ENCODE measurements at regions not wholly inside any gene's neighbourhood (a gene's known extent, or its start where the extent isn't known, plus 50 kb on each side); places are given as distances from the start of the nearest gene placed in this dataset.

GRCh38 chr2:51158251-51158650 is 126.3 kb upstream of the NRXN1 start:
- ATAC-seq: no peak
- Histone ChIP-seq H3K4me1 (no peaks in the 10 kb centered on the region), H3K27me3 (no peaks in the 10 kb centered on the region), H3K4me3 (no peak overlapping the region), H3K27ac (no peak overlapping the region), H3K36me3 (no peaks in the 10 kb centered on the region), H3K9me3 (no peaks in the 10 kb centered on the region)
- intact Hi-C loops (cut with DNase I; ENCODE audit: low total_unique reads): no loop called here
- TF ChIP-seq CTCF (IDR thresholded peaks at IDR 0.05 in 4 of 5, conservative IDR thresholded peaks at IDR 0.05 in 1 of 5) (no peak), POLR2A (IDR thresholded peaks at IDR 0.05) (no peak)
- DNase-seq: no peak
- in situ Hi-C loops (cut with MboI; ENCODE audit: low sequenced_read_pairs in 4 of 4): no loop called here

- ATAC-seq: no peak
- Histone ChIP-seq H3K4me3 (no peak overlapping the region), H3K36me3 (no peaks in the 10 kb centered on the region), H3K9me3 (no peaks in the 10 kb centered on the region), H3K4me1 (no peaks in the 10 kb centered on the region), H3K27ac (no peak overlapping the region), H3K27me3 (no peaks in the 10 kb centered on the region)
- DNase-seq: no peak
- in situ Hi-C loops (cut with MboI; ENCODE audit: low sequenced_read_pairs in 4 of 4): no loop called here
- intact Hi-C loops (cut with DNase I; ENCODE audit: low total_unique reads): no loop called here
- no peak for TF ChIP-seq POLR2A (IDR thresholded peaks at IDR 0.05)
- no peak for TF ChIP-seq CTCF (IDR thresholded peaks at IDR 0.05 in 4 of 5, conservative IDR thresholded peaks at IDR 0.05 in 1 of 5)
Measured at GRCh38 chr2:51153236-51153635, 121.3 kb upstream of the NRXN1 start.

DNA sequence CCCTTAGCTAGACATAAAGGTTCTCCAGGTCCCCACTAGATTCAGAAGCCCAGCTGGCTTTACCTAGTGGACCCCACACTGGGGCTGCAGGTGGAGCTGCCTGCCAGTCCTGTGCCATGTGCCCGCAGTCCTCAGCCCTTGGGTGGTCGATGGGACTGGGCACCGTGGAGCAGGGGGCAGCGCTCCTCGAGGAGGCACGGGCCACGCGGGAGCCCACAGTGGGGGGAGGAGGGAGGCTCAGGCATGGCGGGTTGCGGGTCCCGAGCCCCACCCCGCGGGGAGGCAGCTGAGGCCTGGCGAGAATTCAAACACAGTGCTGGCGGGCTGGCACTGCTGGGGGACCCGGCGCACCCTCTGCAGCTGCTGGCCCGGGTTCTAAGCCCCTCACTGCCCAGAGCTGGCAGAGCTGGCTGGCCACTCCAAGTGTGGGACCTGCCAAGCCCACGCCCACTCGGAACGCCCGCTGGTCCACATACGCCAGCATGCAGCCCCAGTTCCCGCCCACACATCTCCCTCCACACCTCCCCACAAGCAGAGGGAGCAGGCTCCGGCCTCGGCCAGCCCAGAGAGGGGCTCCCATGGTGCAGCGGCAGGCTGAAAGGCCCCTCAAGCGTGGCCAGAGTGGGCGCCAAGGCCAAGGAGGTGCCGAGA is 119.7 kb upstream of the NRXN1 start:
- Histone ChIP-seq H3K27me3 (no peaks in the 10 kb centered on the region), H3K36me3 (no peaks in the 10 kb centered on the region), H3K4me3 (no peak overlapping the region), H3K4me1 (no peaks in the 10 kb centered on the region), H3K9me3 (no peaks in the 10 kb centered on the region), H3K27ac (no peak overlapping the region)
- DNase-seq (no peak), ATAC-seq (no peak)
- in situ Hi-C loops (cut with MboI; ENCODE audit: low sequenced_read_pairs in 4 of 4): no loop called here
- intact Hi-C loops (cut with DNase I; ENCODE audit: low total_unique reads): no loop called here
- no peak for TF ChIP-seq POLR2A (IDR thresholded peaks at IDR 0.05)
- TF ChIP-seq CTCF (IDR thresholded peaks at IDR 0.05 in 4 of 5, conservative IDR thresholded peaks at IDR 0.05 in 1 of 5): no peak

GRCh38 chr2:51149725-51150124 is 117.8 kb upstream of the NRXN1 start:
- Histone ChIP-seq H3K36me3 (no peaks in the 10 kb centered on the region), H3K4me3 (no peak overlapping the region), H3K4me1 (no peaks in the 10 kb centered on the region), H3K27me3 (no peaks in the 10 kb centered on the region), H3K9me3 (no peaks in the 10 kb centered on the region), H3K27ac (no peak overlapping the region)
- no peak for ATAC-seq
- in situ Hi-C loops (cut with MboI; ENCODE audit: low sequenced_read_pairs in 4 of 4): no loop called here
- intact Hi-C loops (cut with DNase I; ENCODE audit: low total_unique reads): no loop called here
- TF ChIP-seq CTCF (IDR thresholded peaks at IDR 0.05 in 4 of 5, conservative IDR thresholded peaks at IDR 0.05 in 1 of 5) (no peak), POLR2A (IDR thresholded peaks at IDR 0.05) (no peak)
- no peak for DNase-seq

DNA sequence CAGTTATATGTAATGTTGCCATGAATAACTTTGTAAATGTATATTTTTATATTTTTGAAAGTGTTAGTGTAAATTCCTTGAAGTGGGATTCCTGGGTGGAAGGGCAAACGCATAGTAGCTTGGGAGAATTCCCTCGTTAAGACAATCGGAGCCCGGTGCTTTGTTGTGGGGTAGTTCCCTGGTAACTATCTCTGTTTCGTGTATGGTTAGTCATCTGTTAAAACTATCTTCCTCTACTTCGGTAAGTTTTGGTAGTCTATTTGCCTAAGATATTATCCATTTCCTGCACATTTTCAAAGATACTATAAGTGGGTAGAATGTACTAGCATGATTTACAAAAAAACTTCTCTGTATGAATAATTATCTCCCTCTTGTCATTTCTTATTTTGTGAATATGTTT is 113.8 kb upstream of the NRXN1 start:
- in situ Hi-C loops (cut with MboI; ENCODE audit: low sequenced_read_pairs in 4 of 4) (no loop called here), intact Hi-C loops (cut with DNase I; ENCODE audit: low total_unique reads) (no loop called here)
- DNase-seq (no peak), ATAC-seq (no peak)
- H3K36me3 ChIP-seq: no peaks in the 10 kb centered on the region
- H3K4me1 ChIP-seq: no peaks in the 10 kb centered on the region
- H3K9me3 ChIP-seq: no peaks in the 10 kb centered on the region
- no peak overlapping the region for H3K27ac ChIP-seq
- no peak for TF ChIP-seq CTCF (IDR thresholded peaks at IDR 0.05 in 4 of 5, conservative IDR thresholded peaks at IDR 0.05 in 1 of 5)
- no peak for TF ChIP-seq POLR2A (IDR thresholded peaks at IDR 0.05)
- no peaks in the 10 kb centered on the region for H3K27me3 ChIP-seq
- H3K4me3 ChIP-seq: no peak overlapping the region

Data from gastrocnemius medialis (tissue), 4 donors.